ENCODE measurements at regions not wholly inside any gene's neighbourhood (a gene's known extent, or its start where the extent isn't known, plus 50 kb on each side); places are given as distances from the start of the nearest gene placed in this dataset.
"Not testable (repeated sequence)": the region's sequence is repeated elsewhere in the genome, so short reads cannot be mapped to it uniquely, and the experiment has no call there.

GRCh38 chr11:97537407-97538150 lies 1147.8 kb downstream of the JRKL start:
- no peak for ATAC-seq
- CTCF ChIA-PET, result no interaction called here
- Mint-ChIP-seq H3K9me3 (ENCODE audit: low read depth) (peaks cover 7% of the 10 kb centered on the region), H3K27me3 (no peaks in the 10 kb centered on the region), H3K4me1 (no peaks in the 10 kb centered on the region), H3K27ac (no peak overlapping the region), H3K4me3 (no peak overlapping the region), H3K36me3 (no peaks in the 10 kb centered on the region)
- DNase-seq, result no peak

GRCh38 chr11:97544431-97544830 lies 1154.6 kb downstream of the JRKL start:
- no peak for DNase-seq
- H3K27me3 Mint-ChIP-seq, result no peaks in the 10 kb centered on the region
- ATAC-seq, result no peak
- H3K36me3 Mint-ChIP-seq, result no peaks in the 10 kb centered on the region
- no peaks in the 10 kb centered on the region for H3K4me1 Mint-ChIP-seq
- H3K9me3 Mint-ChIP-seq (ENCODE audit: low read depth), result peaks cover 8% of the 10 kb centered on the region
- CTCF ChIA-PET, result no interaction called here
- H3K27ac Mint-ChIP-seq, result no peak overlapping the region
- no peak overlapping the region for H3K4me3 Mint-ChIP-seq

- Mint-ChIP-seq H3K36me3 (no peaks in the 10 kb centered on the region), H3K27me3 (no peaks in the 10 kb centered on the region), H3K9me3 (ENCODE audit: low read depth) (peaks cover 6% of the 10 kb centered on the region), H3K4me1 (no peaks in the 10 kb centered on the region), H3K27ac (no peak overlapping the region), H3K4me3 (no peak overlapping the region)
- DNase-seq, result no peak
- no peak for ATAC-seq
- CTCF ChIA-PET, result no interaction called here
Observed at GRCh38 chr11:97548280-97548679, 1158.5 kb downstream of the JRKL start.

- Mint-ChIP-seq H3K4me1 (no peaks in the 10 kb centered on the region), H3K27me3 (no peaks in the 10 kb centered on the region), H3K27ac (no peak overlapping the region), H3K9me3 (ENCODE audit: low read depth) (peaks cover 2% of the 10 kb centered on the region), H3K4me3 (no peak overlapping the region), H3K36me3 (no peaks in the 10 kb centered on the region)
- ATAC-seq (no peak), DNase-seq (no peak)
- CTCF ChIA-PET, result no interaction called here
Observed at GRCh38 chr11:97557399-97557798, 1167.6 kb downstream of the JRKL start.

- DNase-seq (no peak), ATAC-seq (no peak)
- CTCF ChIA-PET, result no interaction called here
- Mint-ChIP-seq H3K27ac (no peak overlapping the region), H3K4me1 (no peaks in the 10 kb centered on the region), H3K27me3 (no peaks in the 10 kb centered on the region), H3K4me3 (no peak overlapping the region), H3K36me3 (no peaks in the 10 kb centered on the region), H3K9me3 (ENCODE audit: low read depth) (peaks cover 16% of the 10 kb centered on the region)
Observed at GRCh38 chr11:97567801-97568200, 1178.0 kb downstream of the JRKL start.

- Mint-ChIP-seq H3K36me3 (no peaks in the 10 kb centered on the region), H3K9me3 (ENCODE audit: low read depth) (peaks cover 18% of the 10 kb centered on the region), H3K4me1 (no peaks in the 10 kb centered on the region), H3K27ac (no peak overlapping the region), H3K4me3 (no peak overlapping the region), H3K27me3 (no peaks in the 10 kb centered on the region)
- ATAC-seq, result no peak
- CTCF ChIA-PET, result no interaction called here
- DNase-seq, result no peak
Observed at GRCh38 chr11:97570636-97571035, 1180.8 kb downstream of the JRKL start.

- H3K4me1 Mint-ChIP-seq; H3K36me3 Mint-ChIP-seq; H3K9me3 Mint-ChIP-seq (ENCODE audit: low read depth); H3K4me3 Mint-ChIP-seq; ATAC-seq; H3K27me3 Mint-ChIP-seq; H3K27ac Mint-ChIP-seq; CTCF ChIA-PET; DNase-seq: not testable (repeated sequence)
Observed at GRCh38 chr11:97573771-97574170, 1184.0 kb downstream of the JRKL start.

GRCh38 chr11:97574976-97575665 lies 1185.3 kb downstream of the JRKL start:
- Mint-ChIP-seq H3K4me1 (no peaks in the 10 kb centered on the region), H3K27me3 (no peaks in the 10 kb centered on the region), H3K9me3 (ENCODE audit: low read depth) (peaks cover 9% of the 10 kb centered on the region), H3K27ac (no peak overlapping the region), H3K4me3 (no peak overlapping the region), H3K36me3 (no peaks in the 10 kb centered on the region)
- DNase-seq (no peak), ATAC-seq (no peak)
- CTCF ChIA-PET, result no interaction called here

GRCh38 chr11:97607291-97608000 lies 1217.6 kb downstream of the JRKL start:
- DNase-seq (no peak), ATAC-seq (no peak)
- CTCF ChIA-PET, result no interaction called here
- H3K36me3 Mint-ChIP-seq, result no peaks in the 10 kb centered on the region
- H3K4me1 Mint-ChIP-seq, result no peaks in the 10 kb centered on the region
- H3K27me3 Mint-ChIP-seq, result no peaks in the 10 kb centered on the region
- H3K4me3 Mint-ChIP-seq, result no peak overlapping the region
- H3K9me3 Mint-ChIP-seq (ENCODE audit: low read depth), result peaks cover 3% of the 10 kb centered on the region
- no peak overlapping the region for H3K27ac Mint-ChIP-seq

GRCh38 chr11:97610000-97610399 lies 1220.2 kb downstream of the JRKL start:
- DNase-seq (no peak), ATAC-seq (no peak)
- Mint-ChIP-seq H3K4me1 (no peaks in the 10 kb centered on the region), H3K27me3 (no peaks in the 10 kb centered on the region), H3K27ac (no peak overlapping the region), H3K36me3 (no peaks in the 10 kb centered on the region), H3K9me3 (ENCODE audit: low read depth) (peaks cover 3% of the 10 kb centered on the region), H3K4me3 (no peak overlapping the region)
- CTCF ChIA-PET, result no interaction called here

GRCh38 chr11:97610854-97611253 lies 1221.0 kb downstream of the JRKL start:
- CTCF ChIA-PET, result no interaction called here
- Mint-ChIP-seq H3K4me3 (no peak overlapping the region), H3K36me3 (no peaks in the 10 kb centered on the region), H3K4me1 (no peaks in the 10 kb centered on the region), H3K27ac (no peak overlapping the region), H3K9me3 (ENCODE audit: low read depth) (peaks cover 4% of the 10 kb centered on the region), H3K27me3 (no peaks in the 10 kb centered on the region)
- no peak for ATAC-seq
- no peak for DNase-seq

GRCh38 chr11:97611345-97611744 lies 1221.5 kb downstream of the JRKL start:
- Mint-ChIP-seq H3K27ac (no peak overlapping the region), H3K27me3 (no peaks in the 10 kb centered on the region), H3K36me3 (no peaks in the 10 kb centered on the region), H3K4me1 (no peaks in the 10 kb centered on the region), H3K4me3 (no peak overlapping the region), H3K9me3 (ENCODE audit: low read depth) (peaks cover 4% of the 10 kb centered on the region)
- no peak for DNase-seq
- ATAC-seq, result no peak
- CTCF ChIA-PET, result no interaction called here

- H3K27ac Mint-ChIP-seq, result no peak overlapping the region
- no peak for ATAC-seq
- CTCF ChIA-PET, result no interaction called here
Observed at GRCh38 chr11:97614606-97615005, 1224.8 kb downstream of the JRKL start.

GRCh38 chr11:97615546-97615945 lies 1225.7 kb downstream of the JRKL start:
- Mint-ChIP-seq H3K4me1 (no peaks in the 10 kb centered on the region), H3K27me3 (no peaks in the 10 kb centered on the region), H3K4me3 (no peak overlapping the region), H3K36me3 (no peaks in the 10 kb centered on the region), H3K27ac (no peak overlapping the region), H3K9me3 (ENCODE audit: low read depth) (peaks cover 6% of the 10 kb centered on the region)
- ATAC-seq (no peak), DNase-seq (no peak)
- CTCF ChIA-PET, result no interaction called here

More at GRCh38 chr11:97614606-97615005, 1224.8 kb downstream of the JRKL start:
- Mint-ChIP-seq H3K27me3 (no peaks in the 10 kb centered on the region), H3K36me3 (no peaks in the 10 kb centered on the region), H3K9me3 (ENCODE audit: low read depth) (peaks cover 6% of the 10 kb centered on the region), H3K4me3 (no peak overlapping the region), H3K4me1 (no peaks in the 10 kb centered on the region)
- DNase-seq, result no peak

All from activated CD8-positive, alpha-beta memory T cell treated with anti-CD3 and anti-CD28 coated beads, Interleukin-2, amount 10 ng/mL, durations not matched to agents 7 days and 5 days (primary cell).